ENCODE measurements at regions not wholly inside any gene's neighbourhood (a gene's known extent, or its start where the extent isn't known, plus 50 kb on each side); places are given as distances from the start of the nearest gene placed in this dataset.

GRCh38 chr6:81821449-81821848 is 69.0 kb upstream of the TENT5A start:
- no peak overlapping the region for H2BK120ac ChIP-seq (ENCODE audit: low read depth, low read length, poor library complexity, severe bottlenecking)
- no peak overlapping the region for H2BK15ac ChIP-seq (ENCODE audit: low read depth, low read length)
- DNase-seq: no peak
- no peak overlapping the region for H4K91ac ChIP-seq (ENCODE audit: insufficient read length, low read depth, low read length)
- H3K27me3 ChIP-seq (ENCODE audit: insufficient read depth, low read length): no peaks in the 10 kb centered on the region
- no peaks in the 10 kb centered on the region for H3K36me3 Mint-ChIP-seq (ENCODE audit: insufficient read depth in 1 of 3, low read depth in 3 of 3)
- no peak overlapping the region for H3K4me3 Mint-ChIP-seq
- no peaks in the 10 kb centered on the region for H3K9me3 ChIP-seq (ENCODE audit: control insufficient read depth, low read depth, low read length)
- TF ChIP-seq CTCF (conservative IDR thresholded peaks at IDR 0.05): no peak
- no peaks in the 10 kb centered on the region for H4K20me1 ChIP-seq (ENCODE audit: control insufficient read depth, insufficient read depth, insufficient read length)
- no peak overlapping the region for H3T11ph ChIP-seq (ENCODE audit: low read length)
- H3K27me3 Mint-ChIP-seq (ENCODE audit: low read depth): no peaks in the 10 kb centered on the region
- H2BK5ac ChIP-seq (ENCODE audit: insufficient read length, low read length): no peak overlapping the region
- H3K27ac ChIP-seq (ENCODE audit: insufficient read length, low read depth, low read length): no peak overlapping the region
- H3K79me1 ChIP-seq (ENCODE audit: insufficient read depth, low read depth, low read length, poor library complexity, severe bottlenecking): no peaks in the 10 kb centered on the region
- no peak overlapping the region for H4K5ac ChIP-seq (ENCODE audit: insufficient read length, low read depth, low read length)
- no peaks in the 10 kb centered on the region for H3K4me1 ChIP-seq (ENCODE audit: insufficient read depth, low read length)
- H3K4me1 Mint-ChIP-seq: no peaks in the 10 kb centered on the region
- H3K56ac ChIP-seq (ENCODE audit: insufficient read length, low read depth, low read length): no peak overlapping the region
- no peak overlapping the region for H3K9ac ChIP-seq (ENCODE audit: extremely low read depth, insufficient read length, low read length)
- H3K4ac ChIP-seq (ENCODE audit: low read depth, low read length): no peak overlapping the region
- no peaks in the 10 kb centered on the region for H3K79me2 ChIP-seq (ENCODE audit: insufficient read depth, low read length)
- H3K14ac ChIP-seq (ENCODE audit: insufficient read depth, low read length): no peak overlapping the region
- H3K9me3 Mint-ChIP-seq: no peaks in the 10 kb centered on the region; a peak in 1 of 5 replicates
- H3K27ac Mint-ChIP-seq: no peak overlapping the region
- H2AFZ ChIP-seq (ENCODE audit: low read length): no peak overlapping the region
- no peak overlapping the region for H3K18ac ChIP-seq (ENCODE audit: insufficient read length, low read depth, low read length)
- H2BK20ac ChIP-seq (ENCODE audit: low read depth, low read length, poor library complexity, severe bottlenecking): no peak overlapping the region
- no peak overlapping the region for H3K4me2 ChIP-seq (ENCODE audit: insufficient read depth, insufficient read length, low read length)
- H2AK5ac ChIP-seq (ENCODE audit: insufficient read length, low read length): no peak overlapping the region
- no peak overlapping the region for H2BK12ac ChIP-seq (ENCODE audit: insufficient read length, low read depth, low read length)
- no peaks in the 10 kb centered on the region for H3K23me2 ChIP-seq (ENCODE audit: insufficient read length, low read depth, low read length, poor library complexity, severe bottlenecking)
- no peak overlapping the region for H4K8ac ChIP-seq (replicated peaks; ENCODE audit: insufficient read length, low read depth, low read length)
- H3K23ac ChIP-seq (ENCODE audit: insufficient read length, low read depth, low read length): no peak overlapping the region

Measured in H9 (cell line).